ENCODE measurements at regions not wholly inside any gene's neighbourhood (a gene's known extent, or its start where the extent isn't known, plus 50 kb on each side); places are given as distances from the start of the nearest gene placed in this dataset.

GRCh38 chr15:29896062-29896461 is 73.8 kb upstream of the TJP1 start:
- TF ChIP-seq CTCF (IDR thresholded peaks at IDR 0.05; ENCODE audit: control extremely low read depth in 1 of 3, insufficient read depth in 1 of 3, low read depth in 1 of 3, low read length in 3 of 3) (no peak), ZNF274 (IDR thresholded peaks at IDR 0.05; ENCODE audit: borderline replicate concordance, extremely low read depth, low read length) (no peak), SAP30 (IDR thresholded peaks at IDR 0.05; ENCODE audit: insufficient read depth, insufficient replicate concordance, low read length) (no peak), RNF2 (IDR thresholded peaks at IDR 0.05; ENCODE audit: borderline replicate concordance, low read depth, low read length, missing control alignments, poor library complexity, severe bottlenecking) (no peak), ATF2 (IDR thresholded peaks at IDR 0.05; ENCODE audit: low read length) (no peak), NRF1 (IDR thresholded peaks at IDR 0.05; ENCODE audit: low read depth, low read length) (no peak), FOSL1 (IDR thresholded peaks at IDR 0.05; ENCODE audit: insufficient read depth, low read depth, low read length) (no peak), USF2 (IDR thresholded peaks at IDR 0.05; ENCODE audit: low read length) (no peak), POLR2A (IDR thresholded peaks at IDR 0.05; ENCODE audit: control extremely low read depth in 1 of 2, low read depth in 2 of 2, low read length in 2 of 2) (no peak), POLR2AphosphoS5 (IDR thresholded peaks at IDR 0.05; ENCODE audit: low read depth, low read length) (no peak)
